NT2/D1 (cell line): ENCODE measurements at regions not wholly inside any gene's neighbourhood (a gene's known extent, or its start where the extent isn't known, plus 50 kb on each side); places are given as distances from the start of the nearest gene placed in this dataset.

Experiments used
- YY1 ChIP-seq: IDR thresholded peaks from 2 replicates; pipeline ENCODE4 v1.6.1; 2011; ENCODE audit not compliant: insufficient read length, insufficient read depth
- ZNF274 ChIP-seq: IDR thresholded peaks from 2 replicates; pipeline ENCODE4 v1.6.1; 2011; ENCODE audit warnings: mild to moderate bottlenecking, low read depth, low read length

DNA sequence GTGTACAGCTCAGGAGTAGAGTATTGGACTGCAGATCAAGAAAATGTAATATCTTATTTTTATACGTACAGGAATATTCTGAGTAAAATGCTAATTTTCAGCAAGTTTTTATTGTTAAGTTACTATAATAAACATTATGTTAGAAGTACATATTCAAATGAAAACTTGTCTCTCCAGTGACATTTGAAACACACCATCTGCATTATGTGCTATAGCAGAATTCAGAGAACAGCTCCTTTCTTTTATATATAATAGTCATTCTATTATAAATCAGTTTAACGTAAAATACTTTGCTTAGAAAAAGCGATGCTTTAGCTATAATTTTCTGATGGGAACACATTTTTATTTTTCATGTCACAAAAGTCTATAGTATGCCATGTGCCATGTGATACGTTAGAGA lies 249.0 kb downstream of the PTPRC start:
- TF ChIP-seq YY1 = no peak
- TF ChIP-seq ZNF274 = no peak
